ENCODE measurements at regions not wholly inside any gene's neighbourhood (a gene's known extent, or its start where the extent isn't known, plus 50 kb on each side); places are given as distances from the start of the nearest gene placed in this dataset.

GRCh38 chr2:173792166-173792565 is 173.0 kb downstream of the SP3 start:
- H3K4me1 ChIP-seq, result peaks cover 36% of the 10 kb centered on the region
- no peaks in the 10 kb centered on the region for H3K9me3 ChIP-seq (ENCODE audit: low read depth)
- peaks cover 8% of the 10 kb centered on the region for H3F3A ChIP-seq (ENCODE audit: low read depth)
- Mint-ChIP-seq H3K4me1 (peaks cover 28% of the 10 kb centered on the region), H3K27ac (no peak overlapping the region), H3K27me3 (ENCODE audit: insufficient read depth, low read depth) (peaks cover 3% of the 10 kb centered on the region), H3K9me3 (no peaks in the 10 kb centered on the region), H3K36me3 (no peaks in the 10 kb centered on the region), H3K4me3 (no peak overlapping the region)
- no peaks in the 10 kb centered on the region for H3K79me2 ChIP-seq (ENCODE audit: low read depth)
- no peaks in the 10 kb centered on the region for H3K36me3 ChIP-seq
- H4K20me1 ChIP-seq (ENCODE audit: low read depth), result no peaks in the 10 kb centered on the region
- peak overlapping the region; percentile 39 for H3K4me2 ChIP-seq
- peak; percentile 38 for DNase-seq (ENCODE audit: low spot score)
- no peaks in the 10 kb centered on the region for H3K27me3 ChIP-seq
- no peak overlapping the region for H2AFZ ChIP-seq (replicated peaks)
- TF ChIP-seq EZH2phosphoT487 (IDR thresholded peaks at IDR 0.05) (no peak), CTCF (IDR thresholded peaks at IDR 0.05) (no peak), EZH2 (IDR thresholded peaks at IDR 0.05) (no peak)
- H3K4me3 ChIP-seq, result no peak overlapping the region
- no peak overlapping the region for H3K9ac ChIP-seq
- H3K27ac ChIP-seq, result peak overlapping the region; percentile 27

GRCh38 chr2:173792741-173793140 is 172.4 kb downstream of the SP3 start:
- Histone ChIP-seq H3K27me3 (no peaks in the 10 kb centered on the region), H3K27ac (no peak overlapping the region), H3K9ac (no peak overlapping the region), H4K20me1 (ENCODE audit: low read depth) (no peaks in the 10 kb centered on the region), H3F3A (ENCODE audit: low read depth) (peaks cover 8% of the 10 kb centered on the region), H3K9me3 (ENCODE audit: low read depth) (no peaks in the 10 kb centered on the region), H3K4me2 (no peak overlapping the region), H2AFZ (replicated peaks) (no peak overlapping the region), H3K79me2 (ENCODE audit: low read depth) (no peaks in the 10 kb centered on the region), H3K36me3 (no peaks in the 10 kb centered on the region), H3K4me1 (peaks cover 42% of the 10 kb centered on the region), H3K4me3 (no peak overlapping the region)
- Mint-ChIP-seq H3K27me3 (ENCODE audit: insufficient read depth, low read depth) (peaks cover 3% of the 10 kb centered on the region), H3K4me3 (no peak overlapping the region), H3K4me1 (peaks cover 28% of the 10 kb centered on the region), H3K36me3 (no peaks in the 10 kb centered on the region), H3K9me3 (no peaks in the 10 kb centered on the region), H3K27ac (no peak overlapping the region)
- no peak for DNase-seq (ENCODE audit: low spot score)
- TF ChIP-seq EZH2phosphoT487 (IDR thresholded peaks at IDR 0.05) (no peak), EZH2 (IDR thresholded peaks at IDR 0.05) (no peak), CTCF (IDR thresholded peaks at IDR 0.05) (no peak)

GRCh38 chr2:173793709-173794565 is 171.2 kb downstream of the SP3 start:
- H3K4me3 ChIP-seq, result no peak overlapping the region
- Mint-ChIP-seq H3K27ac (no peak overlapping the region), H3K9me3 (no peaks in the 10 kb centered on the region), H3K4me3 (no peak overlapping the region), H3K4me1 (peaks cover 28% of the 10 kb centered on the region), H3K27me3 (ENCODE audit: insufficient read depth, low read depth) (peaks cover 3% of the 10 kb centered on the region), H3K36me3 (no peaks in the 10 kb centered on the region)
- no peaks in the 10 kb centered on the region for H3K36me3 ChIP-seq
- no peak overlapping the region for H3K9ac ChIP-seq
- H3F3A ChIP-seq (ENCODE audit: low read depth), result peaks cover 8% of the 10 kb centered on the region
- H3K4me2 ChIP-seq, result peak overlapping the region; percentile 16
- H4K20me1 ChIP-seq (ENCODE audit: low read depth), result no peaks in the 10 kb centered on the region
- H3K27me3 ChIP-seq, result no peaks in the 10 kb centered on the region
- DNase-seq (ENCODE audit: low spot score), result peak; percentile 37
- no peak overlapping the region for H3K27ac ChIP-seq
- H2AFZ ChIP-seq (replicated peaks), result peak overlapping the region; percentile 21
- no peak for TF ChIP-seq EZH2 (IDR thresholded peaks at IDR 0.05)
- no peak for TF ChIP-seq CTCF (IDR thresholded peaks at IDR 0.05)
- TF ChIP-seq EZH2phosphoT487 (IDR thresholded peaks at IDR 0.05), result no peak
- no peaks in the 10 kb centered on the region for H3K79me2 ChIP-seq (ENCODE audit: low read depth)
- H3K9me3 ChIP-seq (ENCODE audit: low read depth), result no peaks in the 10 kb centered on the region
- H3K4me1 ChIP-seq, result peaks cover 46% of the 10 kb centered on the region

Measured in neural progenitor cell (in vitro differentiated cells).